Right forelimb (tissue), 1 donor: ENCODE measurements at regions not wholly inside any gene's neighbourhood (a gene's known extent, or its start where the extent isn't known, plus 50 kb on each side); places are given as distances from the start of the nearest gene placed in this dataset.
"Not testable (repeated sequence)": the region's sequence is repeated elsewhere in the genome, so short reads cannot be mapped to it uniquely, and the experiment has no call there.

ENCODE experiments used
- DNase-seq: peaks from one replicate; pipeline ENCODE4 v3.0.0-alpha.2; 2018

DNA sequence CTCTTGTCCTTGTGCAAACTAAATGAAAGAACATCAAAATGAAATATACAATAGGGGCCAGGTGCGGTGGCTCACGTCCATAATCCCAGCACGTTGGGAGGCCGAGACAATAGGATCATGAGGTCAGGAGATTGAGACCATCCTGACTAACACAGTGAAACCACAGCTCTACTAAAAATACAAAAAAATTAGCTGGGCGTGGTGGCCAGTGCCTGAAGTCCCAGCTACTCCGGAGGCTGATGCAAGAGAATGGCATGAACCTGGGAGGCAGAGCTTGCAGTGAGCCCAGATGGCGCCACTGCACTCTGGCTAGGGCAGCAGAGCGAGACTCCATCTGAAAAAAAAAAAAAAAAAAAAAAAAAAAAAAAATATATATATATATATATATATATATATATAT lies 132.7 kb upstream of the HSFY2 start:
- not testable (repeated sequence) for DNase-seq

DNA sequence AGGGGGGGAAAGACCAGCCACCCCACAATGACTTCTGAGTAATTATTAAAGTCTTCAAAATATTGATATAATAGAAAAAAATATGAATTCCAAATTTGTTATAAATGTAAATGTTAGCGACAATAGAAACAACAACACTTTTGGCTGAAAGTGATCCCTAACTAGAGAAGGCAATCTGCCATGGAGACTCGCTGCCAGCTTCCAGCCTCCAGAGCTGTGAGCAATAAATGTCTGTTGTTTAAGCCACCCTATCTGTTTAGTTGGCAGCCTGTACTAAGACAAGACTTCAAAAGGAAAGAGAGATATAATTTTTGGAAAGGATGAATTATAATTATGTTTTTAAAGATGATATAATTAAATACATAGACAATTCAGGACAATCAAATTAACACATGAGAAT lies 130.8 kb upstream of the HSFY2 start:
- no peak for DNase-seq

DNA sequence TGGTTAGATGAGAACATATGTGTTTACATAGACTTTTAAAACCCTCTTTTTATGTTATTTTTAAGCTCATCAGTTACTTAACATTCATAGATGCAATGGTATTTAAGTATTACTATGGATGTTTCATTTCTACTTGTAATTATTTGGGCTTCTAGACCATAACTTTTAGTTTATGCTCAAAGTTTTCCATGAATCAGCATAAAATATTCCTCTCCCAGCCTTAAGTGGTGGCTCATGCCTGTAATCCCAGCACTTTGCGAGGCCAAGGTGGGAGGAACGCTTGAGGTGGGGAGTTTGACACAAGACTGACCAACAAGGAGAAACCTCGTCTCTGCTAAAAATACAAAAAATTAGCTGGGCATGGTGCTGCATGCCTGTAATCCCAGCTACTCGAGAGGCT lies 118.5 kb upstream of the HSFY2 start:
- DNase-seq, result no peak

DNA sequence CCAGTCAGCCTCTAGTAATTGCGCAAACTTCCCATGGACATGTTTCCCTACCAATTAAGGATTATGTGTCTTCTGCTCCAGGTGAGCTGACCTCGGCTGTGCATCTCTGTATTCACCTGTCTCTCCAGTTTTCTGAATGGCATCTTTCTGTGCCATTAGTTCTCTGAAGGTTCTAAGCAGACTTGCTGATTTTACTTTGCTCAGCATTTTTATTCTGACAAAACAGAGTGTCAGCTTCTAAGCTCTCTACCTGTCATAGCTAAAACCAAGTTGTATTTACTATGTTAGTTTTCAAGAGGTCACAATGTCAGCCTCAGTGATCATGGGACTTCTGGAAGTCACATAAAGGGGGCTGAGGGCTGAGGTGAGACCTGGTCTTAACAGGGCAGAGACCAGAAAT lies 116.0 kb upstream of the HSFY2 start:
- no peak for DNase-seq

DNA sequence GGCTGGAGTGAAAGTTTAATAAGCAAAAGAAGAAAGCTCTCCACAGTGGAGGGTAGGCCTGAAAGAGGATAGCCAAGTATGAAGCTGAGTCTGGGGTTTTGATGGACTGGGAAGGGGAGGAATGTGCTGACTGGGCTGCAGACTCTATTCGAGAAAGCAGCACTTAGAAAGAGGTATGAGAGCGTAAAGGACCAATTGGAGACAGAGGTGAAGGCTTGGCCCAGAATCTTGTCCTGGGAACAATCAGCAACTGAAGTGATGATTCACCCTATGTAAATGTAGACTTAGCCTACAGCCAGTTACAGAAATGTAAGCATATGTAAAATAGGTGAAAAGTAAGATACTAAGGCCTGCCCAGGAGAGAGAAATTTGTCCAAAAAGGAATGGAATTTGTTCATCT lies 111.2 kb upstream of the HSFY2 start:
- no peak for DNase-seq

DNA sequence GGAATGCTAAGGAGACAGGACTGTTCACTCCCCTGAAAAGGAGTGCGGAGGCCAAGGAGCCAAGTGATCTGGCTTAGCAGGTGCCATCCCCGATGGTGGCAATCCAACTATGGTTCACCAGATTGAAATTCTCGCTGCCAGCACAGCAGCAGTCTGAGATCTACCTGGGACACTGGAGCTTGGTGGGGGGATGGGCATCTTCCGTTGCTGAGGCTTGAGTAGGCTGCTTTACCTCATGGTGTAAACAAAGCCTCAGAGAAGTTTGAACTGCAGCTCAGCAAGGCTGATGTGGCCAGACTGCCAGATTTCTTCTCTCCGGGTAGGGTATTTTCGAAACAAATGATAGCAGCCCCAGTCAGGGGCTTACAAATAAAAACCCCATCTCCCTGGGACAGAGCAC lies 95.6 kb upstream of the HSFY2 start:
- not testable (repeated sequence) for DNase-seq

DNA sequence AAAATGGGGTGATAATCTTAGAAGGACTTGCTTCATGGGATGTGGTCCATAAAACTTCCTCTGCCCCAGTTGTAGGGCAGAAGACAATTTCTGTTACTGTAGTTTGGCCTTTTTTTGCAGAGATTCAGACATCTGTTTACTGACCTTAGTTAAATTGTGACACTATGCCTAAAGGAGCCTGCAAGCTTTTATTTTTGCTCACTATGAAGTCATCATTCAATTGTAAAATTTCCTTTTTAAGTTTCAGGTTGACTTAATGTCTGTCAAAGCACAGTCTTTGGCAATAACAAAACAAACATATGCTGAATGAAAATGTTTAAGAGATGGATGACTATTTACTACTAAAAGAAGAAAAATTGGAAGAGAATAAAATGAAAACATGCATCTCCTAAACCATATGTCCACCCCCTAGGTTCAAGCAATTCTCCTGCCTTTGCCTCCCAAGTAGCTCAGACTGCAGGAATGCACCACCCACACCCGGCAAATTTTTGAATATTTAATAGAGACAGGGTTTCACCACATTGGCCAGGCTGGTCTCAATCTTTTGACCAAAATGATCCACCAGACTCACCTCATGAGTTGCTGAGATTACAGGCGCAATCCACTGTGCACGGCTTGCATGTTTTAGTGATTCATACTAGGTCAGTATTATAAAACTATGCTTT lies 93.5 kb upstream of the HSFY2 start:
- not testable (repeated sequence) for DNase-seq

DNA sequence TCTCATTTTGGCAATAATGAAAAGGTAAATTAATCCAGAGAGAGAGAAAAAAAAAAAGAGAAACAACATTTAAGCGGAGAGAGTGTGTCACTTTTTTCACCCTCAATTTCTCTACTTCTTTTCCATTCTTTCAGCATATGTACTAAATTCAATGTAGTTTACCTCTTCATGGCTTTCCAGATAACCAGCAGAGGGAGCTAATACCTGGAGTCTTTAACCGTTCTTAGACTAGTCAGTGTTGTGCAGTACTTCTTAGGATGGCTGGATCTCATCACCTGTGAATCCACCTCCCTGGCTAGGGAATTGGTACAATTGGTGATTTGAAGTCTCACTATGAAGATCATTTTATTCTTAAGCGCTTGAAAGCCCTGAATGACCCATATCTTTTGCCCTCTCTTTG lies 87.3 kb upstream of the HSFY2 start:
- not testable (repeated sequence) for DNase-seq

DNA sequence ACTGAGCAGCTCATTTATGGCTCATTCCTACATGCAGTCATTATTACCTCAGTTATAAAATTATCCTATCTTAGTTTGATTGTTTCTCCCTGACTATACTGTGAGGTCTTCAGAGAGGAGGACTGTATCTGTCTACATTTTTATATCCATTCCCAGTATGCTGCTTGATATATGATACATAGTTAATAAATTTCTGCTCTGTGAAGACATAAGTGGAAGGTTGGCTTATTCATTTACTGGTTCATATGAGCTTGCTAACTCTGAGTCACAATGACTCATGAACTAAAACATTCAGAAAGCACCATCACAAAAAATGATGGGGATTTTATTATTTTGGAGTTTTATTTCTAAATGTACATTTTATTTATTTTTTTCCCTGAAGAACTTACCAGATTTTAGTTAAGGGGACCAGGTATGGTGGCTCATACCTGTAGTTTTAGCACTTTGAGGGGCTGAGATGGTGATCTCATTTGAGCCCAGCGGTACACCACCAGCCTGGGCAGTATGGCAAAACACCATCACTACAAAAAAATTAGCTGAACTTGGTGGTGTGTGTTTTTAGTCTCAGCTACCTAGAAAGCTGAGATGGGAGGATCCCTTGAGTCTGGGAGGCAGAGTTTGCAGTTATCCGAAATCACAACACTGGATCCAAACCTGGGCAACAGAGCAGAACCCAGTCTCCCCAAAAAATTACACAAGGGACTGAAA lies 85.1 kb upstream of the HSFY2 start:
- not testable (repeated sequence) for DNase-seq

DNA sequence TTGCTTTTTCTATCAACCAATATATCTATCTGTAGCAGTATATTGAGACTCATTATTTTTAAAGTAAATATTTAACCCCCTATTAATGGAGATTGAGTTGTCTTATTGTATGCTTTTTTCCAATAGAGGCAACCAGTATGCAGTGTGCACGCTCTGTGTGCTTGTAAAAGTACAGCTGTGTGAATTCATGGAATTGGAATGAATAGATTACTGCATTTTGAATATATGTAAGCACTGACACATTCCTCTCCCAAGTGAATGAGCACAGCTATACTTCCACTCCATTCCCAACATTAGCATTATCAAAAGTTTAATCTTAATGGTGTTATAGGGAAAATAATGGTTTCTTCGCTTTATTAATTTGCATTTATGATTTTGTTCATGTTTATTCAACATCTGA lies 81.6 kb upstream of the HSFY2 start:
- not testable (repeated sequence) for DNase-seq

DNA sequence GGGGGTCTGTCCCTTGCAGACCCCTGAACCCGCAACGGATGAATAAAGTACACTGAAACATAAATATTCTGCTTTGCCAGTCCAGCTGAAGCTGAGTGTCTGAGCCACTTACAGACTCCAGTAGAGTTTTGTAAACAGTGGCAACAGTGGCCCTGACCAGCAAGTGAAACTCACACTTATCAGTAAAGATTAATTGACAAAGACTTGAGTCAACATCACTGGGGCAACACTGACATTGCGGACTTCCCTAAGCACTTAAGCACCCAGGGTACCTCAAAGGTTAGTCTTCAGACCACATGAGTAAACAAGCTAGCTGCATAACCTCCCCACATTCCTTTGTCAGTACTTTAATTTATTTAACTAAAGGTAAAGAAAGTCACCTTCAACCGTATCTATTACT lies 79.8 kb upstream of the HSFY2 start:
- DNase-seq, result not testable (repeated sequence)

DNA sequence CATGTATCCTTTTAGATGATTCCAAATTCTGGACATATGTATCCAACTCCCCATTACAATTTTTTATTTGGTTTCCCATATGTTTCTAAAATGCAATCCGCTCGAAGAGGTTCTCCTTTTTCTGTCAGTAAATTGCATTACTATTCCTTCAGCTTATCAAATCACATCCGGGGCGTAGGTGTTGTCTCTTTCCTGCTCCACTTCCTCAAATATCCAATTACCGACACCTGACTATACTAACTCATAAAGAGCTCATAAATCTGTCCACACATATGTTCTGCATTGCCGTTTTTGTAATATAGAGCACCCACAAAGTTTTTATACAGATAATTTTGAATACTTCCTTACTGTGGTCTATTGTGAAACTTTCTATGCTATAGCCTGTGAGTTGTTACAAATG lies 63.1 kb upstream of the HSFY2 start:
- not testable (repeated sequence) for DNase-seq
